Stimulated activated CD8-positive, alpha-beta memory T cell treated with anti-CD3 and anti-CD28 coated beads, Interleukin-7, amount 100 ng/mL, for 4 hours (primary cell): ENCODE measurements at regions not wholly inside any gene's neighbourhood (a gene's known extent, or its start where the extent isn't known, plus 50 kb on each side); places are given as distances from the start of the nearest gene placed in this dataset.

Experiments used
- DNase-seq, 2 donors: peaks; one replicate each; pipeline ENCODE4 v3.0.0-alpha.2; 2020; ENCODE audit warnings: low read depth in 2 of 2

DNA sequence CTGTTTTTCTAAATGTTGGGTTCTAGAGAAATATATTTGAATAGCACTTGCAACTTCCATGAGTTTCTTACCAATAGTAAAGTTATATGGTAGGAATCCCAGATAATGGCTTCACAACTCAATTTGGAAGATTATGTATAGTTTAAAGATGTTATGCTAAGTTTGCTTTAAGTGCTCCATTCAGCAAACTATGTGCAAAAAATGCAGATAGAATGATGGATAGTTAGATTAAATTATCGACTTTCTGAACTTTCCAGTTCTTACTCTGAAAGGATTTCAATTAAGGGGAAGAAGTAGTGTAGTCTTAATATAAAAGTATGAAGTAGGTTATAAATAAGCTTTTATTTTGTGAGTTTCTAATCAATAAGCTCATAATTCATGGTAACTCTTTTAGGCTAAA is 60.7 kb upstream of the NFKB1 start:
- DNase-seq, result no peak

DNA sequence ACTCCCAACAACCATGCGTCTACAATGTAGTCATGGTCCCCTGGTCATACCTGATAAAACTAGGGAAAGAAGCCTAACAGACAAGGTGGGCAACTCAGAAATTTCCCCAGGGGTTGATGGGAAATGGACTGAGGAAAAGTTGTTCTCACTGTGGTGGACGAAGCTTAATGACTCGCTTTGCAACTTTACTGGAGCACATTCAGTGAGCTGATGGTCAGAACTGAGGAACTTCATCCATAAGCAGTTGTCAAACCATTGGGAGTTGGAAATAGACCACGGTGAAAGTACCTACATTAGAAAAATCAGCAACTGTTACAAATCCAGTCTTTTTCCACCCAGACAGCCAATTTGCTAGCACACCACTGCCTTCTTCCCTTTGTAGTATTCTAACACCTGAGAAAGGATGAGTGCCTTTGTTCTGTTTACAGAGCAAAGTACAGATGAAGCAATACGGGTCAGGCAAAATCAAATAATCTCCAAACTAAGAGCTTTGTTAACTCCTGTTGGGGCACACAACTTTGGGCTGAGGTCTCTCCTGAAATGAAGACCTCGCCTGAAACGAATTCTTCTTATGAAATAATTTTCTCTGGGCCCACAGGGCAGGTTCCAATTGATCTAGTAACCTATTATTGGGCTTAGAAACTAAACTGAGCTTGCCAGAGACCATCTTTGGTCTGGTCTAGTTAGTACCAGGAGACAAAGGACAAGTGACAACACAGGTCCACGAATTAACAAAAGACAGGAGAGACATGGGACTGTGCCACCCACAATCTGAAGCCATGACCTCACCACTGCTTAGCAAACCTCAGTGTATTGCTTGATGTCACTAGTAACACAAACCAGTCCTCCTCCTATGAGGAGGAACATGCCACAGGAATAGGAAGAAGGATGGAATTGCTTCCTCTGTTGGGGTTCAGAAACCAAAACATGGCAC is 58.9 kb upstream of the NFKB1 start:
- no peak for DNase-seq

DNA sequence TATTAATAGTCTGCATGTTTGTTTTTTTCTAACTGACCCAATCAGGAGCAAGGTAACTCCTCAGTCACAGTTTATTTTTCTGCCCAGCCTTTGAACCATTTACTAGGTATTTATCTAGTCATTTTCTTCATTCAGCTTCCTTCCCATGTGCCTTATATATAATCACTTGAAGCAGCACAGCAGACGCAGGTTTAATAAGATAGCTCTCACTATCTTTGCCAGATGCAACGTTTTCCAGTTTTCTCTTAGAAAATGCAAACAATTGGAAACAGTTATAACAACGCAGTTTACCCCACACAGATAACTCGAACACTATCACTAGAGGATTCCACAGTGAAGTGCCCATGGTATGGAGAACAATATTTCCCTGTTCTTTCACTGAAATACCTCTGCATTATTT is 56.4 kb upstream of the NFKB1 start:
- DNase-seq, result no peak

DNA sequence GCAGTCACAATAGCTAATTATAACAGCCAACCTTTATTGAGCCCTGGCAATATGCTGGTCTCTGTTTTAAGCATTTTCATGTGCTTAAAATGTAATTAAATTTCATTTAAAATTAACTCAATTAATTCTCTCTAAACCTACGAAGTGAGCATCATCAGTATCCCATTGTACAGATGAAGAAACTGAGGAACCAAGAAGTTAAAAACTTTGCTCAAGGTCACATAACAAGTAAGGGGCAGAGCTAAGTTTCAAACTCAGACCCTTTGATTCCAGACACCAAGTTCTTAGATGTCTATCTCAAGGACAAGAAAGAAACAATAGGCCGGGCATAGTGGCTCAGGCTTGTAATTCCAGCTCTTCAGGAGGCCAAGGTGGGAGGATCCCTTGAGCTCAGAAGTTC is 55.9 kb upstream of the NFKB1 start:
- DNase-seq, result no peak

DNA sequence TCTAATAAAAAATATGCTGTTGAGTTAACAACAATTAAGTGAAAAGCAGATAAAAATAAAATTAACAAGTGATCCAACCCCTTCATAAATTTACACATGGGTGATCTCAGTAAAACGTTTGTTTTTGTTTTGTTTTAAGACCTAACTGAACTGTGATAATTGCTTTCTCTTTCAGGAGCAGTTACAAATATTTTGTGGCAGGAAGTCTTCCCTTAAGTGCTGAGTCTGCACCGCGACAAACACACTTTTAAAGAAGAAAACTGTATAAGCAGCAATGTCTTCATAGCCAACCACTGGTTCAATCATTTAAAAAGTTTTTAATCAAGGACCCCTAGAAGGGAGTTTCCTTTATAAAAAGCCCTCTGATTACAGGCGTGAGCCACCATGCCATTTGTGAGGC is 53.7 kb upstream of the NFKB1 start:
- DNase-seq, result no peak

DNA sequence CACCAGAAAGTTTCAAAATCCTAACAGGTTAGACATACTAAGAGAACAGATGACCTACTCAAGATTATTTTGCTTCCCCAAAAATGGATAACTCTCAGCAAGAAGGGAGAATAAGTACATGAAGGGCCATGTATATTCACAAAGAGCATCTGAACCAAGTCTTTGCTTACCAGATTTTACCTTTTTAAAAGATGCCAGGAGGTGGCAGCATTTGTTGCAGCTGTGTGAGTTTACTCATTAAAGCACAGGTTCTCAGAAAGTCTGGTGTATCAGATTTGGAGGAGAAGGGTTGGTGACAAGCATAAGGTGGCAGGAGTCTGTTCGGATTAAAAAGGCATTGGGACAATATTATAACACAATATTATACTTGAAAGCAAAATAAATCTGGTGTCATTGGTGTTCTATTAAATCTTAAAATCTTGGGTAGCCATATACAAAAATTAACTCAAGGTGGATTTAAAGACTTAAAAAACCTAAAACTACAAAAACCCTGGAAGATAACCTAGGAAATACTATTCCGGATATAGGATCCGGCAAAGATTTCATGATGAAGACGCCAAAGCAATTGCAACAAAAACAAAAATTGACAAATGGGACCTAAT is 51.3 kb upstream of the NFKB1 start:
- DNase-seq, result peak in 1 of 2 donors; percentile 41

DNA sequence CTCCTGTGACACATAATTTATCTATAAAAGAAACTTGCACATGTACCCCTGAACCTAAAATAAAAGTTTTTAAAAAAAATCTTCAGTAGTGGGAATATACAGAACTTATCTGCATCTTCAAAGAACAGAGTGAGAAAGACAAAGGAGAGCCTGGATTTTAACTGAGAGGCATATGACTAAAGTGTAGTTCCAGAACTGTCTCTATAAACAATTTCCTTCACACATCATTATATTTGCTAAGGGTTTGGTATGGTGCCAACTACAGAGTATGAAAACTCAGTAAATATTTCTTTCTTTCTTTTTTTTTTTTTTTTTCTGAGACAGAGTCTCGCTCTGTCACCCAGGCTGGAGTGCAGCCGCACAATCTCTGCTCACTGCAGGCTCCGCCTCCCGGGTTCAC is 49.9 kb upstream of the NFKB1 start:
- DNase-seq, result no peak
